IPS DF 19.7 (cell line): ENCODE measurements at regions not wholly inside any gene's neighbourhood (a gene's known extent, or its start where the extent isn't known, plus 50 kb on each side); places are given as distances from the start of the nearest gene placed in this dataset.
"Not testable (repeated sequence)": the region's sequence is repeated elsewhere in the genome, so short reads cannot be mapped to it uniquely, and the experiment has no call there.

Experiments used
- DNase-seq: peaks from one replicate; pipeline ENCODE4 v3.0.0-alpha.2; 2013; ENCODE audit warnings: low read depth, low spot score

- DNase-seq, result no peak
These were observed 536.5 kb upstream of the CRIM1 start for GRCh38 chr2:35819033-35819432.

- DNase-seq, result not testable (repeated sequence)
These were observed 537.2 kb upstream of the CRIM1 start for GRCh38 chr2:35818359-35818758.

- DNase-seq, result not testable (repeated sequence)
These were observed 541.0 kb upstream of the CRIM1 start for GRCh38 chr2:35814597-35814996.

GRCh38 chr2:35803126-35803525 is 552.5 kb upstream of the CRIM1 start:
- DNase-seq, result no peak

GRCh38 chr2:35794796-35795450 is 560.7 kb upstream of the CRIM1 start:
- DNase-seq, result no peak

- no peak for DNase-seq
These were observed 565.3 kb upstream of the CRIM1 start for GRCh38 chr2:35790292-35790691.

GRCh38 chr2:35788543-35788942 is 567.0 kb upstream of the CRIM1 start:
- no peak for DNase-seq

- no peak for DNase-seq
These were observed 568.1 kb upstream of the CRIM1 start for GRCh38 chr2:35787302-35788031.

GRCh38 chr2:35785564-35785963 is 570.0 kb upstream of the CRIM1 start:
- no peak for DNase-seq

GRCh38 chr2:35784777-35785176 is 570.8 kb upstream of the CRIM1 start:
- DNase-seq, result no peak

- DNase-seq, result no peak
These were observed 571.9 kb upstream of the CRIM1 start for GRCh38 chr2:35783723-35784122.

GRCh38 chr2:35741556-35741955 is 614.0 kb upstream of the CRIM1 start:
- DNase-seq, result no peak

- no peak for DNase-seq
These were observed 623.9 kb upstream of the CRIM1 start for GRCh38 chr2:35731674-35732073.

- DNase-seq, result no peak
These were observed 640.7 kb upstream of the CRIM1 start for GRCh38 chr2:35714883-35715282.

- no peak for DNase-seq
These were observed 647.1 kb upstream of the CRIM1 start for GRCh38 chr2:35708411-35708923.

- DNase-seq, result no peak
These were observed 667.3 kb upstream of the CRIM1 start for GRCh38 chr2:35688309-35688708.

GRCh38 chr2:35651688-35652323 is 703.8 kb upstream of the CRIM1 start:
- no peak for DNase-seq

- no peak for DNase-seq
These were observed 740.9 kb upstream of the CRIM1 start for GRCh38 chr2:35614640-35615039.

GRCh38 chr2:35606394-35606793 is 749.2 kb upstream of the CRIM1 start:
- no peak for DNase-seq

- no peak for DNase-seq
These were observed 757.3 kb upstream of the CRIM1 start for GRCh38 chr2:35598310-35598709.

- DNase-seq, result no peak
These were observed 763.7 kb upstream of the CRIM1 start for GRCh38 chr2:35591886-35592285.

- no peak for DNase-seq
These were observed 769.6 kb upstream of the CRIM1 start for GRCh38 chr2:35585972-35586371.

GRCh38 chr2:35582637-35583036 is 772.9 kb upstream of the CRIM1 start:
- DNase-seq, result no peak
